ENCODE measurements at regions not wholly inside any gene's neighbourhood (a gene's known extent, or its start where the extent isn't known, plus 50 kb on each side); places are given as distances from the start of the nearest gene placed in this dataset.
A peak's percentile ranks its signal among the peaks of the same experiment; 100 is the strongest.

GRCh38 chr4:3865986-3866812 is 100.0 kb downstream of the ADRA2C start:
- TF ChIP-seq PKNOX1 (IDR thresholded peaks at IDR 0.05): no peak
- TF ChIP-seq BHLHE40 (IDR thresholded peaks at IDR 0.05; ENCODE audit: borderline replicate concordance): no peak
- no peak for TF ChIP-seq LEF1 (IDR thresholded peaks at IDR 0.05; ENCODE audit: borderline replicate concordance)
- TF ChIP-seq TARDBP (IDR thresholded peaks at IDR 0.05): peak; percentile 26; the same call in 1 of the 2 replicates
